ENCODE measurements at regions not wholly inside any gene's neighbourhood (a gene's known extent, or its start where the extent isn't known, plus 50 kb on each side); places are given as distances from the start of the nearest gene placed in this dataset.

DNA sequence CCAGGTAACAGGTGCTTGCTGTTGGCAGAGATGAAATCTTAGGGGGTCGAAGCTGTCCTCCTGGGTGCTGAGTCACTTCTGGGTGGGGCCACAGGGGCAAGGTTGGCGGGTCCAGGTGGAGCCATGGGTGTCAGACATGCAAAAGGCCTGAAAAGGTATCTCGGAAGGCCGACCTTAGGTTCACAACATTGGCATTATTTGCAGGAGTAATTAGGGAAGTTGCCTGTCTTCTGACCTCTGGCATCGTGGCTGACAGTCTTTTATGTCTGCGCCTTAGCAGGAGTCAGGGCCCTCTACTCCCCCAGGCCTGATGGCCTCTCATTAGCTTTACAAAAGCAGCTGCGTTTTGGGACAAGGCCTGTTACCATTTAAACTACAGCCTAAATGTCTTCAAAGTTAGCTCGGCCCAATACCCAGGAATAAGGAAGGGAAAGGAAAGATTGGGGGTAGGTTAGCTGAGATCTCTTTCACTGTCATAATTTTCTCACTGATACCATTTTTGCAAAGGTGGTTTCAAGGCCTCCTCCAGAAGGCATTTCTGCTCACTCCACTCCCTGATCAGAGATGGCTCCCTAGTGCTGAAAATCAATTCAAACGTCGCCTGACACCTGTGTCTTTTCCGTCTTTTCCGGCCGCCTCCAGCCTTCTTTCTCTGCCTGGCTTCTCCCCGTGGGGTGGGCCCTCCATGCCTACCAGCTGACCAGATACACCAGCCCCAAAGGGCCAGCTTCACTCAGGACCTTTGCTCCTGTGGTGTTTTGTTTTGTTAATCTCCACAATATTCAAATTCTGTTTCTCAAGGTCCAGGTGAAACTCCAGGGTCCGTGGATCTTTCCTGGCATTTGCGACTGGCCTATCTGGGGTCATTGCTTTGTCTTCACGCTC, 90.8 kb downstream of the RHOB start:
- ChIA-PET CTCF (interaction anchor here (1.5 kb wide), 1 partner anchor 105 kb away, joined by 3 read pairs; no protein-coding TSS in a partner anchor), POLR2A (no interaction called here)
- no peak overlapping the region for H3K27ac Mint-ChIP-seq
- H3K9me3 Mint-ChIP-seq = no peaks in the 10 kb centered on the region
- DNase-seq = no peak
- H3K27me3 Mint-ChIP-seq = peaks cover 2% of the 10 kb centered on the region
- H3K36me3 Mint-ChIP-seq = no peaks in the 10 kb centered on the region
- no peaks in the 10 kb centered on the region for H3K4me1 Mint-ChIP-seq (ENCODE audit: low read depth)
- no peak overlapping the region for H3K4me3 Mint-ChIP-seq
- intact Hi-C loops (cut with micrococcal nuclease) = no loop called here

GRCh38 chr2:20538308-20539132, 91.6 kb downstream of the RHOB start:
- POLR2A ChIA-PET = no interaction called here
- Mint-ChIP-seq H3K9me3 (no peaks in the 10 kb centered on the region), H3K4me1 (ENCODE audit: low read depth) (no peaks in the 10 kb centered on the region), H3K36me3 (no peaks in the 10 kb centered on the region), H3K27ac (no peak overlapping the region), H3K27me3 (peaks cover 2% of the 10 kb centered on the region), H3K4me3 (no peak overlapping the region)
- DNase-seq = no peak
- intact Hi-C loops (cut with micrococcal nuclease) = no loop called here
- CTCF ChIA-PET = interaction anchor here (1.5 kb wide), 1 partner anchor 104 kb away, joined by 3 read pairs; no protein-coding TSS in a partner anchor

GRCh38 chr2:20539133-20539719, 92.4 kb downstream of the RHOB start:
- ChIA-PET CTCF (interaction anchor here (1.5 kb wide), 1 partner anchor 103 kb away, joined by 3 read pairs; no protein-coding TSS in a partner anchor), POLR2A (no interaction called here)
- intact Hi-C loops (cut with micrococcal nuclease) = no loop called here
- DNase-seq = no peak
- Mint-ChIP-seq H3K4me1 (ENCODE audit: low read depth) (no peaks in the 10 kb centered on the region), H3K4me3 (no peak overlapping the region), H3K27ac (no peak overlapping the region), H3K27me3 (no peaks in the 10 kb centered on the region), H3K9me3 (no peaks in the 10 kb centered on the region), H3K36me3 (no peaks in the 10 kb centered on the region)

- H3K27me3 Mint-ChIP-seq = no peaks in the 10 kb centered on the region
- no peaks in the 10 kb centered on the region for H3K36me3 Mint-ChIP-seq
- H3K27ac Mint-ChIP-seq = no peak overlapping the region
- no peak overlapping the region for H3K4me3 Mint-ChIP-seq
- DNase-seq = no peak
- no peaks in the 10 kb centered on the region for H3K4me1 Mint-ChIP-seq (ENCODE audit: low read depth)
- intact Hi-C loops (cut with micrococcal nuclease) = no loop called here
- no peaks in the 10 kb centered on the region for H3K9me3 Mint-ChIP-seq
- POLR2A ChIA-PET = no interaction called here
- CTCF ChIA-PET = no interaction called here
These were observed 93.1 kb downstream of the RHOB start for GRCh38 chr2:20539776-20540586.

DNA sequence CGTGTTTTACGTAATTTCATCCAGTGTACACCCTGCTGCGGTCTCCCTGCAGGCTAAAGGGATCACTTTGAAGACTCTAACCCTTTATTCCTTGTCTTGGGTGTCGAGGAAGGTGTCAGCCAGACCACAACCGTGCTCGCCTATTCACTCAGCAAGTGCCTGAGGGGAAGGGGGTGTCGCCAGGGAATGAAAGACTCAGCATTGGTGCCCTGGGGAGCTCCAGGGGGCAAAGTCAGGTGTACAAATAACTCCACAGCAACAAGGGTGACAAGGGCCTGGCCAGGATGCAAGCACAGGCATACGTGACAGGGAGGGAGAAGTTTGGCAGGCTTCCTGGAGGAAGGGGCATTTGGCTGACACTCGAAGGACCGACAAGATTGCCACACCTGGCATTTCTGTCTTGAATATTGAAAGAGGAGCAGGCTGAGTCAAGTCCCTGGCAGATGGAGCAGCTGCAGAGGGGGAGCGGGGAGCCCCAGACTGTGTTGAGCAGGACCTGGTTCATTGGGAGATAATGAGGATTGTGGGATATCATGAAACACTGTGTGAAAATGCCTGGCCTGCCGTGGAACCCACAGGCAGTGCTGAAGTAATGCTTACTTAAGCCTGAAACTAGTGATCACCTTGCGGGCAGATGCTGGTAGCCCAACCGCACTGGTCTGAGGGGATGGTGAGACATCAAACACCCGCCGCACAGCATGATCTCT, 93.9 kb downstream of the RHOB start:
- H3K4me1 Mint-ChIP-seq (ENCODE audit: low read depth) = no peaks in the 10 kb centered on the region
- peaks cover under 1% of the 10 kb centered on the region for H3K9me3 Mint-ChIP-seq
- no peaks in the 10 kb centered on the region for H3K36me3 Mint-ChIP-seq
- intact Hi-C loops (cut with micrococcal nuclease) = no loop called here
- no peak for DNase-seq
- ChIA-PET CTCF (no interaction called here), POLR2A (no interaction called here)
- H3K27me3 Mint-ChIP-seq = no peaks in the 10 kb centered on the region
- no peak overlapping the region for H3K4me3 Mint-ChIP-seq
- no peak overlapping the region for H3K27ac Mint-ChIP-seq

DNA sequence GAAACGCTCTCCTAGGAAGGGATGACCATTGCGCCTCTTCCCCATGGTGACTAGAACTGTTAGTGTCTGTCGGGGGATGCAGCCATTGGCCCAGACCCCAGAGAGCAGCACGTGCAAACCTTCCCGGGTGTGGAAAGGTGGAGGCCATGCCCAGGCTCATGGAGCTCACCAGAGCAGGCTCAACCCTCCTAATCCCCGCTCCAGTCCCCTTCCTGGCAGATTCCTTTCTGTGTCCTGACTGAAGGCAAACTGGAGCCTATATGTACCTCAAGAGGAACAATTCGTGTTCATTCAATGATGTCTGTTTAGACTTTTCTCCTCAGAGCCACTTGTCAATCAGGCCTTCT, 94.4 kb downstream of the RHOB start:
- Mint-ChIP-seq H3K27me3 (no peaks in the 10 kb centered on the region), H3K36me3 (no peaks in the 10 kb centered on the region), H3K4me3 (no peak overlapping the region), H3K27ac (no peak overlapping the region), H3K4me1 (ENCODE audit: low read depth) (no peaks in the 10 kb centered on the region), H3K9me3 (peaks cover 4% of the 10 kb centered on the region)
- ChIA-PET POLR2A (no interaction called here), CTCF (no interaction called here)
- intact Hi-C loops (cut with micrococcal nuclease) = no loop called here
- no peak for DNase-seq

GRCh38 chr2:20541651-20542050, 94.8 kb downstream of the RHOB start:
- H3K27ac Mint-ChIP-seq = no peak overlapping the region
- H3K9me3 Mint-ChIP-seq = peaks cover 4% of the 10 kb centered on the region
- H3K36me3 Mint-ChIP-seq = no peaks in the 10 kb centered on the region
- POLR2A ChIA-PET = no interaction called here
- no peaks in the 10 kb centered on the region for H3K4me1 Mint-ChIP-seq (ENCODE audit: low read depth)
- CTCF ChIA-PET = no interaction called here
- H3K27me3 Mint-ChIP-seq = no peaks in the 10 kb centered on the region
- intact Hi-C loops (cut with micrococcal nuclease) = no loop called here
- H3K4me3 Mint-ChIP-seq = no peak overlapping the region
- no peak for DNase-seq

- POLR2A ChIA-PET = no interaction called here
- Mint-ChIP-seq H3K27ac (no peak overlapping the region), H3K27me3 (no peaks in the 10 kb centered on the region), H3K9me3 (peaks cover 4% of the 10 kb centered on the region), H3K4me1 (ENCODE audit: low read depth) (no peaks in the 10 kb centered on the region), H3K4me3 (no peak overlapping the region), H3K36me3 (no peaks in the 10 kb centered on the region)
- CTCF ChIA-PET = no interaction called here
- intact Hi-C loops (cut with micrococcal nuclease) = no loop called here
- DNase-seq = no peak
These were observed 95.4 kb downstream of the RHOB start for GRCh38 chr2:20542269-20542668.

- ChIA-PET CTCF (interaction anchor here (1.5 kb wide), 1 partner anchor 99 kb away, joined by 4 read pairs; no protein-coding TSS in a partner anchor), POLR2A (no interaction called here)
- no peak for DNase-seq
- intact Hi-C loops (cut with micrococcal nuclease) = no loop called here
- H3K9me3 Mint-ChIP-seq = peaks cover 4% of the 10 kb centered on the region
- H3K4me3 Mint-ChIP-seq = no peak overlapping the region
- H3K27ac Mint-ChIP-seq = no peak overlapping the region
- no peaks in the 10 kb centered on the region for H3K4me1 Mint-ChIP-seq (ENCODE audit: low read depth)
- no peaks in the 10 kb centered on the region for H3K36me3 Mint-ChIP-seq
- no peaks in the 10 kb centered on the region for H3K27me3 Mint-ChIP-seq
These were observed 96.0 kb downstream of the RHOB start for GRCh38 chr2:20542746-20543468.

DNA sequence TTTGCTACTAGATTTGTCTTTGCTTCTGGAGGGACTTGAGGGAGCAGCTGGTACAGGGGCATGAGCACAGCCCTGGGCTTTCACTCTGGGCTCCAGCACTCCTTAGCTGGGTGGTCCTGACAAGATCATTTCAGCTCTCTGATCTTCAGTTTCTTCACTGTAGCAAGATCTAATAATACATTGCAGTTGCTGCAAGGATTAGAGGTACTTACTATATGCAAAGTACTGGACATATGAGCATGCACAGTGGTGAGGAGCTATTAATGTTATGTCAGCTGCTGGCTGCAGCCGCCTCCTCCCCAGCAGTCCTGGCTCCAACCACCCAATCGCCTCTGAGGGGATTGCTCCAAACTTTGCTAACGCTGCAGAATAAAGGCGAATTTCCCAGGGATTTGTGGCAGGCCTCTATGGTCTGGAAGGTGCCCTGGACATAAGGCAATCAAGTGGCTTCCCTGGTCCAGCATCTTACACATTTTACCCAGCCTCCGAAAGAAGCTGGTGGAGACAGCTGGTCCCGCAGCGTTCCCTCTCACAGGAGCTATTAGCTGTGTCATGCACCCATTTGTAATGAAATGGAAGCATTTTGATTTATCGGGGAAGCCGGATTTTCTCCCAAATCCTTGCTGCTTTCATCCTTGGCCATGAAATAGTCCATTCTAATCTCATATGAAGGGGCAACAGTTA, 96.7 kb downstream of the RHOB start:
- ChIA-PET POLR2A (no interaction called here), CTCF (interaction anchor here (1.5 kb wide), 1 partner anchor 98 kb away, joined by 4 read pairs; no protein-coding TSS in a partner anchor)
- H3K4me3 Mint-ChIP-seq = no peak overlapping the region
- no peak for DNase-seq
- H3K27me3 Mint-ChIP-seq = no peaks in the 10 kb centered on the region
- peaks cover 4% of the 10 kb centered on the region for H3K9me3 Mint-ChIP-seq
- no peaks in the 10 kb centered on the region for H3K4me1 Mint-ChIP-seq (ENCODE audit: low read depth)
- H3K27ac Mint-ChIP-seq = no peak overlapping the region
- no peaks in the 10 kb centered on the region for H3K36me3 Mint-ChIP-seq
- intact Hi-C loops (cut with micrococcal nuclease) = no loop called here

All from activated CD4-positive, alpha-beta memory T cell treated with anti-CD3 and anti-CD28 coated beads for 36 hours (primary cell).